Non-pigmented ciliary epithelial cell (primary cell): ENCODE measurements at regions not wholly inside any gene's neighbourhood (a gene's known extent, or its start where the extent isn't known, plus 50 kb on each side); places are given as distances from the start of the nearest gene placed in this dataset.

Source experiments
- DNase-seq: peaks from one replicate; pipeline ENCODE4 v3.0.0-alpha.2; 2010; ENCODE audit warnings: low read depth

GRCh38 chr21:38556390-38556789, 58.1 kb upstream of the ERG start:
- DNase-seq, result no peak

GRCh38 chr21:38561205-38561604, 62.9 kb upstream of the ERG start:
- DNase-seq, result no peak

GRCh38 chr21:38561613-38562581, 63.6 kb upstream of the ERG start:
- DNase-seq, result no peak

GRCh38 chr21:38567335-38567969, 69.2 kb upstream of the ERG start:
- peak; percentile 34 for DNase-seq

GRCh38 chr21:38567970-38568360, 69.7 kb upstream of the ERG start:
- DNase-seq, result no peak

GRCh38 chr21:38569733-38570132, 71.5 kb upstream of the ERG start:
- no peak for DNase-seq

GRCh38 chr21:38570596-38570995, 72.3 kb upstream of the ERG start:
- no peak for DNase-seq

- DNase-seq, result no peak
These were observed 76.8 kb upstream of the ERG start for GRCh38 chr21:38574895-38575575.

GRCh38 chr21:38577887-38578286, 79.6 kb upstream of the ERG start:
- no peak for DNase-seq

GRCh38 chr21:38590449-38591217, 92.4 kb upstream of the ERG start:
- DNase-seq, result no peak

- DNase-seq, result no peak
These were observed 92.9 kb upstream of the ERG start for GRCh38 chr21:38591218-38591537.

GRCh38 chr21:38596264-38597042, 98.2 kb upstream of the ERG start:
- DNase-seq, result no peak

- DNase-seq, result no peak
These were observed 99.1 kb upstream of the ERG start for GRCh38 chr21:38597421-38597820.

GRCh38 chr21:38598413-38598812, 100.1 kb upstream of the ERG start:
- no peak for DNase-seq

GRCh38 chr21:38599381-38599975, 101.2 kb upstream of the ERG start:
- no peak for DNase-seq

- no peak for DNase-seq
These were observed 101.8 kb upstream of the ERG start for GRCh38 chr21:38600106-38600505.

- no peak for DNase-seq
These were observed 107.0 kb upstream of the ERG start for GRCh38 chr21:38605236-38605635.

GRCh38 chr21:38609580-38609979, 111.3 kb upstream of the ERG start:
- DNase-seq, result no peak

- no peak for DNase-seq
These were observed 112.5 kb upstream of the ERG start for GRCh38 chr21:38610623-38611251.

- DNase-seq, result no peak
These were observed 113.0 kb upstream of the ERG start for GRCh38 chr21:38611277-38611676.

- DNase-seq, result no peak
These were observed 115.4 kb upstream of the ERG start for GRCh38 chr21:38613686-38614085.
